Testis (tissue), 2 donors: ENCODE measurements at regions not wholly inside any gene's neighbourhood (a gene's known extent, or its start where the extent isn't known, plus 50 kb on each side); places are given as distances from the start of the nearest gene placed in this dataset.

Experiments
- DNase-seq: peaks from one replicate; pipeline ENCODE4 v3.0.0-alpha.2; 2019
- H3K27ac ChIP-seq, 2 donors: fragments of 200-600 bp; sonication (generic); one replicate each; pipeline ENCODE4 v1.5.1; 2019
- H3K27me3 ChIP-seq: fragments of 200-600 bp; sonication (generic); one replicate; pipeline ENCODE4 v1.5.1; 2019
- H3K36me3 ChIP-seq: fragments of 200-600 bp; sonication (generic); one replicate; pipeline ENCODE4 v1.5.1; 2017; ENCODE audit warnings: low read depth; ENCODE audit errors: missing control alignments
- H3K4me1 ChIP-seq: fragments of 200-600 bp; sonication (generic); one replicate; pipeline ENCODE4 v1.5.1; 2019
- H3K4me3 ChIP-seq, 2 donors: fragments of 200-600 bp; sonication (generic); one replicate each; pipeline ENCODE4 v1.5.1; 2017 to 2019
- H3K9me3 ChIP-seq: fragments of 200-600 bp; sonication (generic); one replicate; pipeline ENCODE4 v1.5.1; 2017
- POLR2A ChIP-seq: fragments of 450-650 bp; IDR thresholded peaks from one replicate; pipeline ENCODE4 v1.6.1; 2017; ENCODE audit warnings: antibody characterized with exemption, mild to moderate bottlenecking, moderate library complexity
- WGBS, 2 donors: methylation state at CpG; one replicate each; pipeline ENCODE4 v1.1.5; 2018; 5-methylcytosine and 5-hydroxymethylcytosine counted together
- intact Hi-C: fragments of 100-400 bp; cut with DNase I; formaldehyde crosslinking; loops from one replicate; pipeline ENCODE4 v1.15.1; 2023; ENCODE audit warnings: low total_unique reads
- TF ChIP-seq, protein P1 (sequence below), 3 experiments: fragments of 450-650 bp in 2 of 3; fragments of 200-600 bp in 1 of 3; sonication (generic) in 1 of 3; IDR thresholded peaks; one replicate each; pipeline ENCODE4 v1.5.1; 2016 to 2019; ENCODE audit warnings: antibody characterized with exemption in 3 of 3, mild to moderate bottlenecking in 2 of 3, moderate library complexity in 1 of 3

GRCh38 chr1:60753036-60753900 lies 329.1 kb upstream of the NFIA start:
- Histone ChIP-seq H3K4me1 (no peaks in the 10 kb centered on the region), H3K4me3 (no peak overlapping the region), H3K27me3 (no peaks in the 10 kb centered on the region), H3K36me3 (no peaks in the 10 kb centered on the region), H3K9me3 (no peaks in the 10 kb centered on the region), H3K27ac (no peak overlapping the region)
- WGBS, 2 donors = 87 to 91% methylated on average over 9 of the region's 9 CpGs
- DNase-seq = no peak
- TF ChIP-seq POLR2A = no peak
- TF ChIP-seq, protein P1, sequence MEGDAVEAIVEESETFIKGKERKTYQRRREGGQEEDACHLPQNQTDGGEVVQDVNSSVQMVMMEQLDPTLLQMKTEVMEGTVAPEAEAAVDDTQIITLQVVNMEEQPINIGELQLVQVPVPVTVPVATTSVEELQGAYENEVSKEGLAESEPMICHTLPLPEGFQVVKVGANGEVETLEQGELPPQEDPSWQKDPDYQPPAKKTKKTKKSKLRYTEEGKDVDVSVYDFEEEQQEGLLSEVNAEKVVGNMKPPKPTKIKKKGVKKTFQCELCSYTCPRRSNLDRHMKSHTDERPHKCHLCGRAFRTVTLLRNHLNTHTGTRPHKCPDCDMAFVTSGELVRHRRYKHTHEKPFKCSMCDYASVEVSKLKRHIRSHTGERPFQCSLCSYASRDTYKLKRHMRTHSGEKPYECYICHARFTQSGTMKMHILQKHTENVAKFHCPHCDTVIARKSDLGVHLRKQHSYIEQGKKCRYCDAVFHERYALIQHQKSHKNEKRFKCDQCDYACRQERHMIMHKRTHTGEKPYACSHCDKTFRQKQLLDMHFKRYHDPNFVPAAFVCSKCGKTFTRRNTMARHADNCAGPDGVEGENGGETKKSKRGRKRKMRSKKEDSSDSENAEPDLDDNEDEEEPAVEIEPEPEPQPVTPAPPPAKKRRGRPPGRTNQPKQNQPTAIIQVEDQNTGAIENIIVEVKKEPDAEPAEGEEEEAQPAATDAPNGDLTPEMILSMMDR (IDR thresholded peaks at IDR 0.05) = no peak
- intact Hi-C loops = no loop called here

- DNase-seq = no peak
- WGBS, 2 donors = 80 to 98% methylated on average over 1 of the region's 1 CpG
- H3K27ac ChIP-seq = no peak overlapping the region
- H3K27me3 ChIP-seq = no peaks in the 10 kb centered on the region
- H3K4me1 ChIP-seq = no peaks in the 10 kb centered on the region
- H3K36me3 ChIP-seq = no peaks in the 10 kb centered on the region
- intact Hi-C loops = no loop called here
- H3K9me3 ChIP-seq = no peaks in the 10 kb centered on the region
- H3K4me3 ChIP-seq = no peak overlapping the region
- TF ChIP-seq, protein P1 (IDR thresholded peaks at IDR 0.05) = no peak
- no peak for TF ChIP-seq POLR2A
Measured at GRCh38 chr1:60751306-60751705, 331.1 kb upstream of the NFIA start.

DNA sequence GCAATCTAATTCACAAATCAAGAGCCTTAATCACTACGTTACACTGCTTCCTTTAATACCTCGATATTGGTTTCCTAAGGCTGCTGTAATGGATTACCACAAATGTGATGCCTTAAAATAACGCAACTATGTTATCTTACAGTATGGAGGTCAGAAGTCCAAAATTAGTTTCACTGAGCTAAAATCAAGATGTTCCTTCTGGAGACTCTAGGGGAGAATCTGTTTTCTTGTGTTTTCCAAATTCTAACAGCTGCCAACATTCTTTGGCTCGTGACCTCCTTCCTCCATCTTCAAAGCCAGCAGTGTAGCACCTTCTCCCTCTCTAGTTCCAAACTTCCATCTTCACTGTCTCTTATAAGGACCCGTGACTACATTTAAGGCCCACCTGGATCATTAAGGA lies 335.0 kb upstream of the NFIA start:
- Histone ChIP-seq H3K27ac (no peak overlapping the region), H3K36me3 (no peaks in the 10 kb centered on the region), H3K27me3 (no peaks in the 10 kb centered on the region), H3K4me1 (no peaks in the 10 kb centered on the region), H3K4me3 (no peak overlapping the region), H3K9me3 (no peaks in the 10 kb centered on the region)
- no peak for TF ChIP-seq POLR2A
- TF ChIP-seq, protein P1 (IDR thresholded peaks at IDR 0.05) = no peak
- intact Hi-C loops = no loop called here
- WGBS, 2 donors = 64 to 70% methylated on average over 5 of the region's 5 CpGs
- DNase-seq = no peak

GRCh38 chr1:60746278-60746791 lies 336.0 kb upstream of the NFIA start:
- H3K4me3 ChIP-seq = no peak overlapping the region
- WGBS, 2 donors = 44 to 51% methylated on average over 13 of the region's 13 CpGs
- TF ChIP-seq POLR2A = no peak
- TF ChIP-seq, protein P1 (IDR thresholded peaks at IDR 0.05) = no peak
- H3K4me1 ChIP-seq = no peaks in the 10 kb centered on the region
- intact Hi-C loops = no loop called here
- H3K36me3 ChIP-seq = no peaks in the 10 kb centered on the region
- no peaks in the 10 kb centered on the region for H3K27me3 ChIP-seq
- H3K9me3 ChIP-seq = no peaks in the 10 kb centered on the region
- peak overlapping the region in 1 of 2 donors; percentile 47 for H3K27ac ChIP-seq
- DNase-seq = no peak
